ENCODE measurements at regions not wholly inside any gene's neighbourhood (a gene's known extent, or its start where the extent isn't known, plus 50 kb on each side); places are given as distances from the start of the nearest gene placed in this dataset.

- TF ChIP-seq POLR2A (IDR thresholded peaks at IDR 0.05): no peak
- TF ChIP-seq, protein P1, sequence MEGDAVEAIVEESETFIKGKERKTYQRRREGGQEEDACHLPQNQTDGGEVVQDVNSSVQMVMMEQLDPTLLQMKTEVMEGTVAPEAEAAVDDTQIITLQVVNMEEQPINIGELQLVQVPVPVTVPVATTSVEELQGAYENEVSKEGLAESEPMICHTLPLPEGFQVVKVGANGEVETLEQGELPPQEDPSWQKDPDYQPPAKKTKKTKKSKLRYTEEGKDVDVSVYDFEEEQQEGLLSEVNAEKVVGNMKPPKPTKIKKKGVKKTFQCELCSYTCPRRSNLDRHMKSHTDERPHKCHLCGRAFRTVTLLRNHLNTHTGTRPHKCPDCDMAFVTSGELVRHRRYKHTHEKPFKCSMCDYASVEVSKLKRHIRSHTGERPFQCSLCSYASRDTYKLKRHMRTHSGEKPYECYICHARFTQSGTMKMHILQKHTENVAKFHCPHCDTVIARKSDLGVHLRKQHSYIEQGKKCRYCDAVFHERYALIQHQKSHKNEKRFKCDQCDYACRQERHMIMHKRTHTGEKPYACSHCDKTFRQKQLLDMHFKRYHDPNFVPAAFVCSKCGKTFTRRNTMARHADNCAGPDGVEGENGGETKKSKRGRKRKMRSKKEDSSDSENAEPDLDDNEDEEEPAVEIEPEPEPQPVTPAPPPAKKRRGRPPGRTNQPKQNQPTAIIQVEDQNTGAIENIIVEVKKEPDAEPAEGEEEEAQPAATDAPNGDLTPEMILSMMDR (IDR thresholded peaks at IDR 0.05): no peak
These were observed 177.0 kb upstream of the ZMIZ1 start for GRCh38 chr10:78891741-78892140.
